OCI-LY7 (cell line): ENCODE measurements at regions not wholly inside any gene's neighbourhood (a gene's known extent, or its start where the extent isn't known, plus 50 kb on each side); places are given as distances from the start of the nearest gene placed in this dataset.
"Not testable (repeated sequence)": the region's sequence is repeated elsewhere in the genome, so short reads cannot be mapped to it uniquely, and the experiment has no call there.

Experiments
- BruUV-seq: library from RNA; stranded (reverse); fragments of 400-500 nt; replicated peaks from 2 replicates; lab custom pipeline; 2021; lab: Mats Ljungman, UMichigan
- CTCF ChIA-PET: fragments of 300-600 bp; sonication (Branson Sonifier 250); formaldehyde crosslinking; loops from one replicate; lab custom pipeline; 2022; ENCODE audit warnings: antibody characterized with exemption; ENCODE audit not compliant: unreplicated experiment; lab: Charles Lee
- POLR2A ChIA-PET: fragments of 300-600 bp; sonication (Branson Sonifier 250); formaldehyde crosslinking; loops from one replicate; lab custom pipeline; 2022; ENCODE audit warnings: antibody characterized with exemption; lab: Charles Lee
- DNase-seq: peaks from one replicate; pipeline ENCODE4 v3.0.0-alpha.2; 2015; ENCODE audit warnings: low spot score
- H2AFZ ChIP-seq: fragments of 200-600 bp; sonication (generic), shearing (Covaris generic); 2 replicates; pipeline ENCODE4 v1.6.1; 2014; ENCODE audit warnings: mild to moderate bottlenecking, antibody characterized with exemption, low read length, moderate library complexity
- H3K27ac ChIP-seq: fragments of 200-600 bp; sonication (generic); 2 replicates; pipeline ENCODE4 v1.5.1; 2014; ENCODE audit warnings: mixed run types, low read depth, mild to moderate bottlenecking, moderate library complexity, low read length, inconsistent platforms; ENCODE audit not compliant: poor library complexity, severe bottlenecking
- H3K36me3 ChIP-seq: fragments of 200-600 bp; sonication (generic); 2 replicates; pipeline ENCODE4 v1.6.1; 2014; ENCODE audit warnings: mild to moderate bottlenecking, antibody characterized with exemption, low read length, moderate library complexity, mixed read lengths; ENCODE audit not compliant: insufficient read depth
- H3K4me1 ChIP-seq: fragments of 200-600 bp; sonication (generic); 2 replicates; pipeline ENCODE4 v1.5.1; 2014; ENCODE audit warnings: mild to moderate bottlenecking, low read length; ENCODE audit not compliant: insufficient read depth, poor library complexity, severe bottlenecking
- H3K4me2 ChIP-seq: fragments of 200-600 bp; sonication (generic); 2 replicates; pipeline ENCODE4 v1.6.1; 2014; ENCODE audit warnings: mild to moderate bottlenecking, low read length
- H3K4me3 ChIP-seq: fragments of 200-600 bp; sonication (generic); 2 replicates; pipeline ENCODE4 v1.5.1; 2014; ENCODE audit warnings: mild to moderate bottlenecking, low read depth, low read length; ENCODE audit not compliant: poor library complexity, severe bottlenecking
- H3K79me2 ChIP-seq: fragments of 200-600 bp; sonication (generic); 2 replicates; pipeline ENCODE4 v1.6.1; 2016; ENCODE audit warnings: low read depth, mild to moderate bottlenecking, low read length, moderate library complexity, mixed read lengths; ENCODE audit not compliant: insufficient read depth
- H3K9me2 ChIP-seq: fragments of 200-600 bp; sonication (generic); 2 replicates; pipeline ENCODE4 v1.6.1; 2016; ENCODE audit warnings: mild to moderate bottlenecking, low read length, mixed read lengths; ENCODE audit not compliant: insufficient read depth
- H3K9me3 ChIP-seq: fragments of 200-600 bp; sonication (generic); 2 replicates; pipeline ENCODE4 v1.6.1; 2014; ENCODE audit warnings: mild to moderate bottlenecking, mixed run types, low read length, mixed read lengths
- H4K20me1 ChIP-seq: fragments of 200-600 bp; sonication (generic); 2 replicates; pipeline ENCODE4 v1.6.1; 2014; ENCODE audit warnings: mild to moderate bottlenecking, antibody characterized with exemption, low read length, moderate library complexity, mixed read lengths; ENCODE audit not compliant: insufficient read depth
- EZH2phosphoT487 ChIP-seq: fragments of 200-600 bp; sonication (generic); IDR thresholded peaks from 2 replicates; pipeline ENCODE4 v1.6.1; 2018; ENCODE audit warnings: low read depth, borderline replicate concordance, mild to moderate bottlenecking, mixed run types, antibody characterized with exemption, low read length, moderate library complexity, mixed read lengths
- intact Hi-C: fragments of 100-400 bp; cut with micrococcal nuclease; formaldehyde crosslinking; loops from one replicate; pipeline ENCODE4 v1.10.0; 2022; ENCODE audit not compliant: unreplicated experiment
- TF ChIP-seq, protein P1 (sequence below): fragments of 200-600 bp; sonication (generic); conservative IDR thresholded peaks from 2 replicates; pipeline ENCODE4 v1.5.1; 2014; ENCODE audit warnings: mild to moderate bottlenecking, antibody characterized with exemption, low read length, moderate library complexity, mixed read lengths

DNA sequence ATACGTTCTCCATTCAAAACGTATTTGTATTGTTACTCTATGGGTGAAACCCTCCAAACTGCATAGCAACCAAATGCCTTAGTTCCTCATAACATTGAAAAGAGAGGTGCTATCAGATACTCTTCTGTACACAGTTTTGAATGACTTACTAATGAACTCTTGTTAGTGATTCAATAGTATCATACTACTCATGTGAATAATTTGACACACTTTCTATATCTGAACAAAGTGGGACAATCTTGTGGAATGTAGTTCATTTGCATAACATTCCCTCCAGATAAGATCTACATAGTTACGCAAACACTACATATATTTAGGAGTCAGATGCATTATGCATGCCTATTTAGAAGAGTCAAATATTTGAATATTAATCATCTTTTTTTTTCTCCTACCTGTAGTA is 232.0 kb upstream of the NRXN1 start:
- ChIA-PET POLR2A (no interaction called here), CTCF (no interaction called here)
- H3K4me2 ChIP-seq = no peak overlapping the region
- H2AFZ ChIP-seq = no peak overlapping the region
- intact Hi-C loops = no loop called here
- no peak overlapping the region for H3K4me3 ChIP-seq
- H3K79me2 ChIP-seq = no peaks in the 10 kb centered on the region
- TF ChIP-seq, protein P1, sequence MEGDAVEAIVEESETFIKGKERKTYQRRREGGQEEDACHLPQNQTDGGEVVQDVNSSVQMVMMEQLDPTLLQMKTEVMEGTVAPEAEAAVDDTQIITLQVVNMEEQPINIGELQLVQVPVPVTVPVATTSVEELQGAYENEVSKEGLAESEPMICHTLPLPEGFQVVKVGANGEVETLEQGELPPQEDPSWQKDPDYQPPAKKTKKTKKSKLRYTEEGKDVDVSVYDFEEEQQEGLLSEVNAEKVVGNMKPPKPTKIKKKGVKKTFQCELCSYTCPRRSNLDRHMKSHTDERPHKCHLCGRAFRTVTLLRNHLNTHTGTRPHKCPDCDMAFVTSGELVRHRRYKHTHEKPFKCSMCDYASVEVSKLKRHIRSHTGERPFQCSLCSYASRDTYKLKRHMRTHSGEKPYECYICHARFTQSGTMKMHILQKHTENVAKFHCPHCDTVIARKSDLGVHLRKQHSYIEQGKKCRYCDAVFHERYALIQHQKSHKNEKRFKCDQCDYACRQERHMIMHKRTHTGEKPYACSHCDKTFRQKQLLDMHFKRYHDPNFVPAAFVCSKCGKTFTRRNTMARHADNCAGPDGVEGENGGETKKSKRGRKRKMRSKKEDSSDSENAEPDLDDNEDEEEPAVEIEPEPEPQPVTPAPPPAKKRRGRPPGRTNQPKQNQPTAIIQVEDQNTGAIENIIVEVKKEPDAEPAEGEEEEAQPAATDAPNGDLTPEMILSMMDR = no peak
- no peak for TF ChIP-seq EZH2phosphoT487
- H3K36me3 ChIP-seq = no peaks in the 10 kb centered on the region
- BruUV-seq = no TSS peak
- H3K4me1 ChIP-seq = no peaks in the 10 kb centered on the region
- H3K9me3 ChIP-seq = no peaks in the 10 kb centered on the region
- no peak overlapping the region for H3K27ac ChIP-seq
- H3K9me2 ChIP-seq = no peaks in the 10 kb centered on the region
- no peak for DNase-seq
- H4K20me1 ChIP-seq = no peaks in the 10 kb centered on the region

DNA sequence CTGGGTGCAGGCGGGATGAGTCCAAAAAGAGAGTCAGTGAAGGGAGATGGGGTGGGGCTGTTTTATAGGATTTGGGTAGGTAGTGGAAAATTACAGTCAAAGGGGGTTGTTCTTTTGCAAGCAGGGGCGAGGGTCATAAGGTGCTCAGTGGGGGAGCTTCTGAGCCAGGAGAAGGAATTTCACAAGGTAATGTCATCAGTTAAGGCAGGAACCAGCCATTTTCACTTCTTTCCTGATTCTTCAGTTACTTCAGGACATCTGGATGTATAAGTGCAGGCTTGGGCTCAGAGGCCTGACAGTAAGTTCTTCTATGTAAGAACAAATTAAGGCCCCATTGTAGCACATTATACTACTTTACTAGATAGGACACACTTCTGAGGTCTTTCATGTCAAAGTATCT is 231.2 kb upstream of the NRXN1 start:
- H3K9me3 ChIP-seq, H4K20me1 ChIP-seq, intact Hi-C loops, DNase-seq, CTCF ChIA-PET, H3K36me3 ChIP-seq, POLR2A ChIA-PET, H3K9me2 ChIP-seq, H3K4me3 ChIP-seq, BruUV-seq, H2AFZ ChIP-seq, H3K27ac ChIP-seq, H3K79me2 ChIP-seq, H3K4me1 ChIP-seq, H3K4me2 ChIP-seq: not testable (repeated sequence)

DNA sequence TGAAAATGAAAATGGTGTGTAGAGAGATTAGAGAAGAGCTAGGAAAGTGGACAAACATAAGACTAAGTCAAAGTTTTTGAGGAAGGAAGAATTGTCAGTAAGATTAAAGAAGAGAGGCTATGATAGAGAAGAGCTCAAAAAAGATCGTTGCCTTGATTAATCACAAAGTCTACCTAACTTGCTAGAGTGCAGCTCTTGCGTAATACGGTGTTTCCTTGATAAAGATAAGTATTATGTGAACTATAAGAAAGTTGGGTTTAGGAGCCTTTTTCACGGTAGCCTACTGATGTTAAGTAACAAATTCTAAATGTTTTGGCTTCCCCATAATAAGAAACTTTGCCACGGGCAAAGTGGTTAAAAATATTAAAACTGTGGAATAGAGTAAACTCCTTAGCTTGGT is 226.4 kb upstream of the NRXN1 start:
- Histone ChIP-seq H4K20me1 (no peaks in the 10 kb centered on the region), H3K4me3 (no peak overlapping the region), H3K9me3 (no peaks in the 10 kb centered on the region), H3K9me2 (no peaks in the 10 kb centered on the region), H3K79me2 (no peaks in the 10 kb centered on the region), H3K36me3 (no peaks in the 10 kb centered on the region), H3K4me1 (no peaks in the 10 kb centered on the region), H3K4me2 (no peak overlapping the region), H3K27ac (no peak overlapping the region), H2AFZ (no peak overlapping the region)
- DNase-seq = no peak
- no TSS peak for BruUV-seq
- POLR2A ChIA-PET = interaction anchor here (0.5 to 2.2 kb wide), 2 partner anchors 11 to 498 kb away, joined by 3 to 8 read pairs; no protein-coding TSS in a partner anchor
- intact Hi-C loops = no loop called here
- TF ChIP-seq, protein P1 = no peak
- no peak for TF ChIP-seq EZH2phosphoT487
- CTCF ChIA-PET = no interaction called here
